ENCODE measurements at regions not wholly inside any gene's neighbourhood (a gene's known extent, or its start where the extent isn't known, plus 50 kb on each side); places are given as distances from the start of the nearest gene placed in this dataset.

GRCh38 chr2:13745330-13745729 lies 887.2 kb upstream of the LRATD1 start:
- no peak for TF ChIP-seq WT1 (tag by site-specific recombination; IDR thresholded peaks at IDR 0.05)
- TF ChIP-seq ZNF16 (tag by site-specific recombination; IDR thresholded peaks at IDR 0.05; ENCODE audit: low read depth) = no peak
- TF ChIP-seq PBX3 (CRISPR knock-in tag; IDR thresholded peaks at IDR 0.05) = no peak
- TF ChIP-seq ATF2 (tag by site-specific recombination; IDR thresholded peaks at IDR 0.05; ENCODE audit: low read depth) = no peak
- no peak for TF ChIP-seq ZNF624 (tag by site-specific recombination; IDR thresholded peaks at IDR 0.05)
- H3K4me3 ChIP-seq (ENCODE audit: low read depth, low read length) = no peak overlapping the region
- H3K9me3 ChIP-seq (ENCODE audit: control insufficient read depth, insufficient read depth, low read depth, low read length) = no peaks in the 10 kb centered on the region
- no peaks in the 10 kb centered on the region for H3K36me3 ChIP-seq (ENCODE audit: control insufficient read depth in 2 of 2, insufficient read depth in 1 of 2, low read length in 2 of 2)
- no peaks in the 10 kb centered on the region for H3K4me1 ChIP-seq (ENCODE audit: control insufficient read depth, insufficient read depth, low read length)
- no peak overlapping the region for H3K27ac ChIP-seq (ENCODE audit: extremely low read depth, low read depth, low read length)
- ChIA-PET POLR2A (no interaction called here), CTCF (interaction anchor here (0.6 kb wide), 2 partner anchors 44 to 1917 kb away, joined by 3 read pairs; no protein-coding TSS in a partner anchor)

- ChIA-PET CTCF (no interaction called here), POLR2A (no interaction called here)
- H3K9me3 ChIP-seq (ENCODE audit: control insufficient read depth, insufficient read depth, low read depth, low read length) = no peaks in the 10 kb centered on the region
- no peaks in the 10 kb centered on the region for H3K36me3 ChIP-seq (ENCODE audit: control insufficient read depth in 2 of 2, insufficient read depth in 1 of 2, low read length in 2 of 2)
- H3K4me1 ChIP-seq (ENCODE audit: control insufficient read depth, insufficient read depth, low read length) = no peaks in the 10 kb centered on the region
- H3K4me3 ChIP-seq (ENCODE audit: low read depth, low read length) = no peak overlapping the region
- TF ChIP-seq ZNF354C (tag by site-specific recombination; IDR thresholded peaks at IDR 0.05; ENCODE audit: borderline replicate concordance, low read depth) (no peak), ZFP41 (tag by site-specific recombination; IDR thresholded peaks at IDR 0.05; ENCODE audit: borderline replicate concordance) (no peak), ZIC2 (tag by site-specific recombination; IDR thresholded peaks at IDR 0.05) (no peak), KLF1 (tag by site-specific recombination; IDR thresholded peaks at IDR 0.05) (no peak), ZNF10 (tag by site-specific recombination; IDR thresholded peaks at IDR 0.05) (no peak), ZNF223 (tag by site-specific recombination; IDR thresholded peaks at IDR 0.05) (no peak), SALL2 (tag by site-specific recombination; IDR thresholded peaks at IDR 0.05; ENCODE audit: borderline replicate concordance) (no peak), ZNF692 (tag by site-specific recombination; IDR thresholded peaks at IDR 0.05) (no peak), ZFP3 (tag by site-specific recombination; IDR thresholded peaks at IDR 0.05; ENCODE audit: low read depth) (no peak), SP2 (tag by site-specific recombination; IDR thresholded peaks at IDR 0.05) (no peak), ZBTB48 (tag by site-specific recombination; IDR thresholded peaks at IDR 0.05) (no peak), ZNF555 (tag by site-specific recombination; conservative IDR thresholded peaks at IDR 0.05) (no peak)
- TF ChIP-seq, protein P1, sequence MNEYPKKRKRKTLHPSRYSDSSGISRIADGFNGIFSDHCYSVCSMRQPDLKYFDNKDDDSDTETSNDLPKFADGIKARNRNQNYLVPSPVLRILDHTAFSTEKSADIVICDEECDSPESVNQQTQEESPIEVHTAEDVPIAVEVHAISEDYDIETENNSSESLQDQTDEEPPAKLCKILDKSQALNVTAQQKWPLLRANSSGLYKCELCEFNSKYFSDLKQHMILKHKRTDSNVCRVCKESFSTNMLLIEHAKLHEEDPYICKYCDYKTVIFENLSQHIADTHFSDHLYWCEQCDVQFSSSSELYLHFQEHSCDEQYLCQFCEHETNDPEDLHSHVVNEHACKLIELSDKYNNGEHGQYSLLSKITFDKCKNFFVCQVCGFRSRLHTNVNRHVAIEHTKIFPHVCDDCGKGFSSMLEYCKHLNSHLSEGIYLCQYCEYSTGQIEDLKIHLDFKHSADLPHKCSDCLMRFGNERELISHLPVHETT (tag by site-specific recombination; IDR thresholded peaks at IDR 0.05) = no peak
- TF ChIP-seq, protein P2, sequence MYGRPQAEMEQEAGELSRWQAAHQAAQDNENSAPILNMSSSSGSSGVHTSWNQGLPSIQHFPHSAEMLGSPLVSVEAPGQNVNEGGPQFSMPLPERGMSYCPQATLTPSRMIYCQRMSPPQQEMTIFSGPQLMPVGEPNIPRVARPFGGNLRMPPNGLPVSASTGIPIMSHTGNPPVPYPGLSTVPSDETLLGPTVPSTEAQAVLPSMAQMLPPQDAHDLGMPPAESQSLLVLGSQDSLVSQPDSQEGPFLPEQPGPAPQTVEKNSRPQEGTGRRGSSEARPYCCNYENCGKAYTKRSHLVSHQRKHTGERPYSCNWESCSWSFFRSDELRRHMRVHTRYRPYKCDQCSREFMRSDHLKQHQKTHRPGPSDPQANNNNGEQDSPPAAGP (tag by site-specific recombination; IDR thresholded peaks at IDR 0.05) = no peak
- H3K27ac ChIP-seq (ENCODE audit: extremely low read depth, low read depth, low read length) = no peak overlapping the region
Measured at GRCh38 chr2:13751955-13752354, 880.6 kb upstream of the LRATD1 start.
